GM19455 (cell line): ENCODE measurements at regions not wholly inside any gene's neighbourhood (a gene's known extent, or its start where the extent isn't known, plus 50 kb on each side); places are given as distances from the start of the nearest gene placed in this dataset.

Experiments
- ATAC-seq: cut with Tn5 transposase; IDR thresholded peaks from one replicate; pipeline ENCODE4 v1.9.1; 2021; ENCODE audit not compliant: unreplicated experiment

DNA sequence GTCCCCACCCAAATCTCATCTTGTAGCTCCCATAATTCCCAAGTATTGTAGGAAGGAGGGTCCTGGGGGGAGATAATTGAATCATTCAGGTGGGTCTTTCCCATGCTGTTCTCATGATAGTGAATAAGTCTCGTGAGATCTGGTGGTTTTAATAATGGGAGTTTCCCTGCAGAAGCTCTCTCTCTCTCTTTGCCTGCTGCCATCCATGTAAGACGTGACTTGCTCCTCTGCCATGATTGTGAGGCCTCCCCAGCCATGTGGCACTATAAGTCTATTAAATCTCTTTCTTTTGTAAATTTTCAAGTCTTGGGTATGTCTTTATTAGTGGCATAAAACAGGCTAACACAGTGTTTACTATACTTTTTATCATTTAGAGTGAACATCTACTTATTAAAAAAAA lies 338.8 kb downstream of the ANKRD7 start:
- ATAC-seq, result no peak

DNA sequence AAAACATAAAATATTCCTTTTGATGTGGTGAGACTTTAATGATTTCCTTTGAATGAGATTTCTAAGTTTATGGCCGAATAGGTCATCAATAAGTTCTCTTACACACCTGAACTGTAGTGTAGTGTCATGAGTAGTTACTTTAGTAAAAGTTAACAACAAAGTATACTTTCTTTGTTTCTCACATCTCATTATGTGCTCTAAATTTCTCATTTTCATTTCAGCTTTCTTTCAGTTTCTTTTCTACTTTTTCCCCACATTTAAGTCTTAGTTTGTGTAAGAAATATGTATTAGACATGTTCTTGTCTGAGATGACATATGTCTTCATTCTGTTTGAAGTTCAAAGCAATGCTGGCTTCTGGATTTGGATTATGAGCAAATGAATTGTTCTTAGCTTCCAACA lies 348.1 kb downstream of the ANKRD7 start:
- no peak for ATAC-seq

DNA sequence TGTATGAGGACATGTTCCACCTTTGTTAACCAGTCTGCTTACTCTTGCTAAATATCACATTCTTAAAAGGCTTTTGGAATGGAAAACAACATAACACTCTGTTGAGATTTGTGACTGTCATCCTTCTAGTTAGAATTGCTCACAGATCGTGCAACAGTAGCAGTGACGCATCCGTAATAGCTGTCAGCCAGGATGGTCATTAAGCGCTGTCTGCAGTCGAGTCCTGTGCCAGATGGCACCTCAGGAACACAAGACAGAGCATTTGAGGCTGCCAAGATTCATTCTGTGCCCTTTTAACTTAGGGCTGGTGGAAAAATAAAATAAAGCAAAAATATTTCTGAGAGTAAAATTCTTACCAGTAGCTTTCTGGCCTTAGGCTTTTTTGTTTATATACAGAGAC lies 348.6 kb downstream of the ANKRD7 start:
- no peak for ATAC-seq

DNA sequence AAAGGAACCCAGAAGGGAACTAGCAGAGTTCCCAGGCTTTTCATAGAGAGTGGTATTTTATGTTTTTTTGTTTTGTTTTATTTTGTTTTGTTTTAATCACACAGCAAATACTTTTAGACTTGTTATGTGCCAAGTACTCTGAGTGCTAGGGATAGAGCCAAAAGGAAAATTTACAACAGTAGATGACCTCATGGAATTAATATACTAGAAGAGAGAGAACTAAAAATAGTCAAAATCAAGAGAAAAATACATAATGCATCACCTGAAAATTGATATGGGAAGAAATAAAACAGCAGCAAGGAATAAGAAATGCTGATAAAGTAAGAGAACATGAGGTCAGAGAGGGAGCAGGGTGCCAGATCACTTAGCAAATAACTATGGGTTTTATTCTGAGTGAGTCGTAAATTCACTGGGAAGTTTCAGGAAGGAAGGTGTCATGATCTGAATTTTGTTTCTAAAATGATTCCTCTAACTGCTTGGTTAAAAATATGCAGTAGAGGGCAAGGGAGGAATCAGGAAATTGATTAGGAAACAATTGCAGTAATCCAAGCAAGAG lies 351.0 kb downstream of the ANKRD7 start:
- no peak for ATAC-seq

DNA sequence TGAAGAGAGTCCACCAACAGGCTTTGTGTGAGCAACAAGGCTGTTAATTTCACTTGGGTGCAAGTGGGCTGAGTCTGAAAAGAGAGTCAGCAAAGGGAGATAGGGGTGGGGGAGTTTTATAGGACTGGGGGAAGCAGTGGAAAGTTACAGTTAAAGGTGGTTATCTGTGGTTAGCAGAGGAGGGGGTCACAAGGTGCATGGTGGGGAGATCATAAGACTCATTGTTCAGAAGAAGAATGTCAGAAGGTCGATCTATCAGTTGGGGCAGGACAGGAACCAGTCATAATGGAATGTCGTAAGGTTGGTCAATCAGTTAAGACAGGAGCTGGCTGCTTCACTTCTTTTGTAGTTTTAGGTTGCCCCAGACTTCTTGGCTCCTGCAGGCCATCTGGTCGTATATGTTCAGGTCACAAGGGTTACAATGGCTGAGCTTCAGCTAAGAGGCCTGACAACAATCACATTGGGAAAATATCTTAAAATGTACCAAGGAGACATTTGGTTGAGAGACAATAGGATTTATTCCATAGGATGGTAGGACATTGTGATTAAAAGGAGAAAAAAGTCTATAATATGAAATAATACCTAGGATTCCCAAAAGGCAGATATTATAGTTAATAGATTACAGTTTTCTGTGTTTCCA lies 356.4 kb downstream of the ANKRD7 start:
- no peak for ATAC-seq

DNA sequence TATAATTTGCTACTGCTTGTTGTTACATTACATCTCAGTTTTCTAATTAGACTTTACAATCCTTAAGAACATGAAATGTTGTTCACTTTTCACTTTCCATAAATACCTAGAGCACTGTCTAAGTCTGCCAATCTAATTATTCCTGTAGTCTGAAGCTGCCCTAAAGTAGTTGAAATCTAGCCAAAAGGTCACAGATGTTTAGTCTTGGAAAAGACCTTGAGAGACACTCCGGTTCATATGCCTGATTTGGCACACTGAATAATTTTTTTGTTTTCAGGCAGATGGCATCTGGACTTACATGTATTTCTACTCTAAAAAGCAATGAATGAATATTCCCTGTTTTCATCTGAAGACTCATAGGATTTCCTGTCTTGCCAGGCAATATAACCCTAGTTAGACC lies 359.1 kb downstream of the ANKRD7 start:
- ATAC-seq, result no peak

DNA sequence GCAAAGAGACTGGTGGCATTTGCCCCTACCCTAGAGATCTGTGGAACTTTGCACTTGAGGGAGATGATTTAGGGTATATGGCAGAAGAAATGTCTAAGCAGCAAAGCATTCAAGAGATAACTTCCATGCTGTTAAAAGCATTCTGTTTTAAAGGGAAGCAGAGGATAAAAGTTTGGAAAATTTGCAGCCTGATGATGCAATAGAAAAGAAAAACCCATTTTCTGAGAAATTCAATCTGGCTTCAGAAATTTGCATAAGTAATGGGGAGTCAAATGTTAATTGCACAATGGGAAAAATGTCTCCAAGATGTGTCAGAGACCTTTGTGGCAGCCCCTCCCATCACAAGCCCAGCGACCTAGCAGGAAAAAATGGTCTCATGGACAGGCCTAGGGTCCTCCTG lies 361.7 kb downstream of the ANKRD7 start:
- ATAC-seq, result no peak

DNA sequence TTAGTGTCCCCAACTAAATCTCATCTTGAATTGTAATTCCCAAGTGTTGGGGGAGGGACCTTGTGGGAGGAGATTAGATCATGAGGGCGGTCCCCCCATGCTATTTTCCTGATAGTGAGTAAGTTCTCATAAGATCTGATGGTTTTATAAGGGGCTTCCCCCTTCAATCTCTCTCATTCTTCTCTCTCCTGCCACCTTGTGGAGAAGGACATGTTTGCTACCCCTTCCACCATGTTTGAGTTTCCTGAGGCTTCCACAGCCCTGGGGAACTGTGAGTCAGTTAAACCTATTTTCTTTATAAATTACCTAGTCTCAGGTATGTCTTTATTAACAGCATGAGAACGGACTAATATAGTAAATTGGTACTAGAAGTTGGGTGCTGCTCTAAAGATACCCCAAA lies 365.6 kb downstream of the ANKRD7 start:
- no peak for ATAC-seq

DNA sequence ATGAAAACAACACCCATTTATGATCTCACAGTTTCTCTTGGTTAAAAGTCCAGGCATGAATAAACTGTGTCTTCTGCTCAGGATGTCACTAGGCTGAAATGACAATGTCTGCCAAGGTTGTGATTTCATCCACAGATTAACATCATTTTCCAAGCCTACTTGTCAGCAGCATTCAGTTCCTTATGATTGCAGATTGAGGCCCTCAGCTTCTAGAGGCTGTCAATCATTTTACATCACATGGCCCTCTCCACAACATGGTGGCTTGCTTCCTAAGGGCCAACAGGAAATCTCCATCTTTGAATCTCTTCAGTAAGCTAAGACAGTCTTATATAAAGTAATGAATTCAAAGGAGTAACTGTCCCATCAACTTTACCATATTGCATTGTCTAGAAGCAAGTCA lies 377.6 kb downstream of the ANKRD7 start:
- ATAC-seq, result no peak

DNA sequence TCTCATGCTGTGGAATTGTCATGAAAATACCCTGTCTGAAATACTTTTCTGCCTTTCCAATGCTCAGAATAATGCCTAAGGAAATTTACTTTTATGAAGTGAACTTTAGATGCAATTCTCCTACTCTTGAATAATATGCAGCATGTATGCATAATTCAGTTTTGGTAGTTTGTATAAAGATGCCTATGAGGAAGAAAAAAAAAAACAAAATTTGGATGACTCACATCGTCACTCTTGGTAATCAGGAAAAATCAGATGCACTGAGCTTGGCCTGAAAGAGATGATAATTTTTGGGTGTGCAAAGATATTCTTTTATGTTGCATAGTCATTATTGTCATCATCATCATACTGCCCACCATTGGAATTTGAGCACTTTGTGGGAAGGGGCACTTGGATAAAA lies 382.1 kb downstream of the ANKRD7 start:
- no peak for ATAC-seq

DNA sequence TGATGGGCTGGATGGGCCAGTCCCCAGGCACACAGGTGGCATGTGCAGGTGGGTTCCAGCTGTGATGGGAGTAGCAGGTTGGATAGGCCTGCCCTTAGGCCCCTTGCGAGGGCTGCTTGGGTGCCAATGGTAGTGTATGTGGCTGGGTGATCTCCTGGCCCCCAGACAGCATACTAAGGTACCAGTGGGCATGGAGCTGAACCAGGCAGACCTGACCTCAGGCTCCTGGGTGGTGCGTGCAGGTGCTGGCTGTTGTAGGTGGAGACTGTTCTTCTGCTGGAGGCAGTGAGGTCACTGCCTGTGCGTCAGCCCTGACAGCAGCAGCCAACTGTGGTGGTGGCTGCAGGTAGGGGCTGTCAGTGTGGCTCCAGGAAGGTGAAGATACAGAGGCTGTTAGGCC lies 384.7 kb downstream of the ANKRD7 start:
- no peak for ATAC-seq

DNA sequence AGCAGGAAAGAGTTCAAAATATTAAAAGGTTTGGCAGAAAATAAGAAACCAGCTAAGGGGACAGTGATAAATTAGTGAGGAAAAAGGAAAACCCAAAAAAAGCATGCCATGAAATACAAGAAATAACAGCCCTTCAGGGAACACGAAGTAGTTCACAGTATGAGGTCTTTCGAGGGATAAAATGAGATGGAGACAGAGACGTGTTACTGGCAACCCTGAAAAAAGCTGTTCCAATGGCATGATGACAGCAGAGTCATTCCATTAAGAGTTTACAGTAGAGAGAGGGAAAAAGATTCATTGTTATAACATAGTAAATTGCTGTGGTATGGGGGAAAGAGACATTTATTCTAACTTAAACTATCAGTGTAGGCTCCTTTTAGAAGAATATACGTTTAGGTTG lies 391.2 kb downstream of the ANKRD7 start:
- ATAC-seq, result no peak

DNA sequence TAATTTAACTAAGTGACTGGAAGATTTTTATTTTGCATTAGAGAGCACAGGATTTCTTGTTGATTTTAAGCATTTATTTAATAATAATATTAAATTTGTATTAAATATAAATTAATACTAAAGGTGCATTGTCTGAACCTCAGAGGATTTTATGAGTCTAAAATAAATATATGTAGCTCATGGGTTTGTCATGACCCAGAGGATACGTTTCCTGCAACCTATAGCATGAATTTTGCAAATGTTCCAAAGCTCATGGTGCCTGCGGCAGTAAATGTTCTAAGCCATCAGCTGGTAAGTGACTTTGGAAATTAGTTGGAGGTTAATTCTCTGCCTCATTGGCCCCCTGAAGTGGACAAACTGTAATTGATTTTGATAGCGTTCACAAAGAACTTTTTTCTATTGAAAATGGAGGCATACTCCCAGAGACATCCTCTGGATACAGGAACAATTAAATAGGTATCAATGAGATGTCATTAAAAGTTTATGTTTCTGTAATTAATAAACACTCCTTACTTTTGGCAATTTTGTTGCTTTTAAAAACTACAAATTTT lies 397.4 kb downstream of the ANKRD7 start:
- no peak for ATAC-seq

DNA sequence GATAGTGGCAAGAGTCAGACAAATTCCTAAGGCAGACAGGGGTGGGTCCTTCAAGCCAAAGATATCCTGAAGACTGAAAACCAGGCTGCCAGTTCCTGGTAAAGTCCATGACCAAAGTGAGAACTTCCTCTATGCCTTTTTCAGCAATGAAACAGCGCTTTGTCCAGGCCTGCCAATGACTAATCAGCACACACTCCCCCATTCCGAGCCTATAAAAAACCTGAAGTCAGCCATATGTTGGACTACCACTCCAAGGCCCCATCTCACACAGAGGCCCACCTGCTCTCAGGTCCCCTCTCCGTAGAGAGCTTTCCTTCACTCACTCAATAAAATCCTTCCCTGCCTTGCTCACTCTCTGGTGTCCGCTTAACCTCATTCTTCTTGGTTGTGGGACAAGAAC lies 402.2 kb downstream of the ANKRD7 start:
- ATAC-seq, result no peak

DNA sequence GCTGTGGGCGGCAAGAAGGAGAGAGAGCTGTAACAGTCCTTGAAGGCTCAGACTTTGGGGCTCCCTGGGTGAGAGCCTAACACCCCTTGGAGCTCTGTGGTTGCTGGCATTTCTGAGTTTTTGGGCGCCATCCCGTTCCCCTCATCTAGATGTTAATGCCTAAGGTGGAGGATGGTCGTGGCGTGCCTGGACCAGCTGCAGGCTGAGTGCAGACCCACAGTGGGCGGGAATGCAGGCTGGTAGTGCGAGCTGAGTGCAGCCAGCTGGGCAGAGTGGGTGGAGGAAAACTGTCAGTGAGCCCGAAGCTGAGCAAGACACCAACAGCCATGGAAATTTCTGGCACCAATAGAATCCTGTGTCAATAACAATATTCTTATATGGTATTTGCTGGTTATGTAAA lies 403.0 kb downstream of the ANKRD7 start:
- no peak for ATAC-seq

DNA sequence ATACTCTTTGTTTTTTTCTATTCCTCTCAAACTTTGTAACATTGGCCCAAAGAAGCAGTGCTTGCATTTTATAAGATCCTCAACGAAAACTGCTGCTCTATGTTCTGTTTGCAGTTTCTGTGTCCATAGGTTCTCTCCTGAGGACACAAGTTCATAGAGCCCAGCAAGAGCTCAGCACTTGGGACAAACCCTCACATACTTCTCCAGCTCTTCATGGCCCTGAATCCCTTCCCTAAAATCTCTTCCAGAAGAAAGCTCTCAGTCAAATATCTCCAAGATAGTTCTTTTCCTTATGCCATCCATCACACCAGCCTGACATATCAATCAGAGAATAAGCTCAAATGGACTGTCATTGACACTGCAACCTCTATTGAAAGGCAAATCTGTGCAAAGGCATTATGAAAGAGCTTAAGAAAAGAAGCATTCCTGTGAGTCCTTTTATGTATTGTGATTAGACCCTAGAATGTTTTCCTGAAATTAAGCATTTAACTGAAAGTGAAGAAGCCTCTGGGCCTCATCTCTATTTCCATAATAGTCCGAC lies 405.5 kb downstream of the ANKRD7 start:
- ATAC-seq, result no peak

DNA sequence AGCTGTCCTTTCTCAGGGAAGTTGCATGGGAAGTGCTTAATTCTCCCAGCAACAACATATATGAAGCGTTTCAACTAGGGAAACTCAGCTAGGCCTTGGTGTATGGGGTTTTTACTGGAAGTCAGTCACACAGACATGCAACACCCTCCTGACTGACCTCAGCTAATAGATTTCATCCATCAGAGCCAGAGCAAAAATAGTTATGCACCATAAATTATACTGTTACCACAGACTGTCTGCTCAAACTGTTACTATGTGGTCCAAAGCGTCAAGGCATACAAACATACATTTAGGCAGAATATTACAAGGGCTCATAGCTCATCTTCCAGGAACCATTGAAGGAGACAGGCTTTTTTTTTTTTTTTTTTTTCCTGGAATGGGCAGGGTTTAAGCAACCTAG lies 417.9 kb downstream of the ANKRD7 start:
- ATAC-seq, result no peak

DNA sequence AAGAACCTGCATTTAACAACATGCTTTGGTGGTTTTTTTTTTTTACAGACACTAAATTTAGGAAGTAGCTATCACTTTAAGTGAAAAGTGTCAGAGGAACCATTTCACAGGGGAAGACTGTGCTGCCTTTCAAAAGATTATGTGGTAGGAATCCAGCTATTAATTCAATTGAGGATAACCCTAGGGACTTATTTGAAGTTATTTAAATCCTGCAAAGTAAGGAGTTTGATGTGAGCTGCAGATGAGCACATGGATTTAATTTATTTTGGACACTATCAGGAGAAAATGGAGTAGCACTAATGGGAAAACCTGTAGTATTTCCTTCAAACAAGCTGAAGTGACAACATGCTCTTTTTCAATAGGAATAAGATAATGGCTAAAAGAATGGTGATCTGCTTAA lies 419.8 kb downstream of the ANKRD7 start:
- no peak for ATAC-seq

DNA sequence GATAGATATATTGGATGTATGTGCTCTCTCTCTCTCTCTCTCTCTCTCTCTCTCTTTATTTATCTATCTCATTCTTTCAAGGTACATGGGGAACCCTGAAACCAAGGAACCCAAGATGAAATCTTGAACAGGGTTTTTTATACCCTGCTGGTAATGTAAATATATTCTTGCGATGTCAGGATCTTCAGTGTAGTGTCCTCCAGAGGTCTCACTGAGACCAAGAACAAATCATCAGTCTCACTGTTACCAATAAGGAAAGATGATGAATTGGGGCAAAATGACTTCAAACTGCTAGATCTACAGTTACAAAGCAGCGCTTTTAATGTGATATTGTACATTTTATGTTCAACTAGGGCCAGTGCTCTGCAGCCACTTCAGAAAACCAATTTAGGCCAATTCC lies 423.5 kb downstream of the ANKRD7 start:
- no peak for ATAC-seq

DNA sequence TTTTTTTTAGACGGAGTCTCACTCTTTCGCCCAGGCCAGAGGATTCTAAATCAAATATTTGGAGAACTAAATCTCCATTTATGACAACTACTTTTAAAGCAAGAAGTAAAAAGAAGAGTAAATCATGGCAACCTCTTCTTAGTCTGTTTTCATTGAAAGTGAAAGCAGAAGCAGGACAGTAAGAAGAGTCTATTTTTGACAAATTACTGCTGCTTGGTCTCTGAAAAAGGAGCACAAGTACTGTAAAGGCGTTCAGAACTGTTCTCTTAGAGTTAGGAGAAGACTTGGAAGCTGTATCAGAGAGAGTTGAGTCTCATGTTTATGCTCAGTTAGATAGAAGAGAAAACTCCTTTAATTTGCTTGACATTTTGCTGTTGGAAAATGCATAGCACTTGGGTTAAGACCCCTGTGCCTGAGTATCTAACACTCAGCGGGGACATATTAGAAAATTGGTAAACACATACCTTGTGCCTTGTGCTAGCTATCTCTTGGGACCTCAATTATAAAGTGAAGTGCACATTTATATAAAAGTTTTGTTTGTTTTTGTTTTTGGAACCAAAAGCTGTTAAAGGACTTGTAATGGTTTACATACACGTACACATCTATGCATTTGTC lies 433.0 kb downstream of the ANKRD7 start:
- peak; percentile 95 for ATAC-seq

DNA sequence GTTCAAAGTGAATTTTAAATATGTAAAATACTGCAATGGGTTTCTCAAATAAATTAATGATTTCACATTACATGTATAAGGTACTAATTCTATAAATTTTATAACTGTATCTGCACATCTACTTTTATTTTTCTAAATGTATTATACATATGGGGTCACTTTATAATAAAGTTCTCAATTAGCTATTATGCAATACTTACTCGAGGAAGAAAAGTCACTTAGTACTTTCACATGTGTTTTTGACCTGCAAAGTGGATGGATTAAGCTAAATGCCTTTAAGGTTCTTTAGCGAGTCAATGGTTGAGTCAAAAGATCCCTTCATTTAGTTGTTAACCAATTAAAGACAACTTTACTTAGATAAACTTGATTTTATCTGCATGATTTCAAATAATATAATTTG lies 437.8 kb downstream of the ANKRD7 start:
- no peak for ATAC-seq

DNA sequence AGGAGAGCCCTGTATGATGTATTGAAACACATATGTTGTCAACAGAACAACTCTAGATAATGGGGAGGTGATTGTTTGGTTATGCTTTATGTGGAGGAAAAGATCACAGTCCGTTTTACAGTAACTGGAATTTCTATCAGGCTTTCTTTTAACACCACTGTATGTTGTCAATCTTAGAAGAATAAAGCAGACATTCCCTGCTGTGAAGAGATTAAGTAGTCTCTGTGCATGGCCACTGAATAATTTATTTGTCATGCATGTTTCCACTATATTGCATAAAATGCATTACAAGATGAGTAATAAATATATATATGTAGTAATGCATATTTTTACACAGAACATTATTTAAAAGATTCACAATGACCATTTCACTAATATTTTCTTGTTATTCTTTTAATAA lies 440.0 kb downstream of the ANKRD7 start:
- no peak for ATAC-seq
